DMS79 (cell line): ENCODE measurements at regions not wholly inside any gene's neighbourhood (a gene's known extent, or its start where the extent isn't known, plus 50 kb on each side); places are given as distances from the start of the nearest gene placed in this dataset.

Source experiments
- DNase-seq: peaks from one replicate; lab custom pipeline; 2025; lab: John Stamatoyannopoulos, UW

- DNase-seq = no peak
Measured at GRCh38 chr13:112000888-112001287, 66.1 kb upstream of the SOX1 start.

GRCh38 chr13:112001571-112001970, 65.4 kb upstream of the SOX1 start:
- no peak for DNase-seq

GRCh38 chr13:112003396-112003795, 63.6 kb upstream of the SOX1 start:
- no peak for DNase-seq

- no peak for DNase-seq
Measured at GRCh38 chr13:112003941-112004340, 63.0 kb upstream of the SOX1 start.

GRCh38 chr13:112005925-112006324, 61.0 kb upstream of the SOX1 start:
- DNase-seq = no peak

GRCh38 chr13:112007191-112007590, 59.8 kb upstream of the SOX1 start:
- no peak for DNase-seq

- no peak for DNase-seq
Measured at GRCh38 chr13:112010714-112011113, 56.2 kb upstream of the SOX1 start.

- DNase-seq = no peak
Measured at GRCh38 chr13:112012016-112012704, 54.8 kb upstream of the SOX1 start.

GRCh38 chr13:112012705-112013085, 54.3 kb upstream of the SOX1 start:
- no peak for DNase-seq

- DNase-seq = no peak
Measured at GRCh38 chr13:112013665-112014064, 53.3 kb upstream of the SOX1 start.

GRCh38 chr13:112014857-112015256, 52.1 kb upstream of the SOX1 start:
- DNase-seq = no peak
